ENCODE measurements at regions not wholly inside any gene's neighbourhood (a gene's known extent, or its start where the extent isn't known, plus 50 kb on each side); places are given as distances from the start of the nearest gene placed in this dataset.

DNA sequence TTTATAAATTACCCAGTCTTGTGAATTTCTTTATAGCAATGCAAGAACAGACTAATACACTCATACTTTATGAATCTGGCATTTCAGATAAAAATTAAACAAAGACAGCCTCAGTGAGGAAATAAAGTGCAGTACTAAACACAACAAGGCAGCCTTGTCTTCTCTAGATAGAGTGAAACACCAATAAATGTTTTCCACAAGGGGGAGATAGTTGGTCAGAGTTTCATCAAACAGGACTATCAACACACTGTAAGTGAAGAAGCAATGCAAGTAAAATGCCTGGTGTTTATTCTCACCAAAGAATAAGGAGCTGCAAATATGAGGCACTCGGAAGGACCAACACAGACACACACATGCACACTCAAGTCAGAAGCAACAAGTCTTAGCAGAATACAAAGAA is 62.8 kb downstream of the FAM9B start:
- 32 to 55% (median 44%) methylated on average over 1 of the region's 1 CpG for WGBS, 3 donors
- Histone ChIP-seq H3K27ac (ENCODE audit: low read depth in 1 of 3, low read length in 2 of 3) (no peak overlapping the region), H3K36me3 (ENCODE audit: control insufficient read depth in 3 of 3, insufficient read depth in 2 of 3, low read depth in 1 of 3, low read length in 3 of 3) (no peaks in the 10 kb centered on the region), H3K4me1 (ENCODE audit: control insufficient read depth in 3 of 3, insufficient read depth in 2 of 3, low read depth in 1 of 3, low read length in 2 of 3) (no peaks in the 10 kb centered on the region), H3K4me3 (ENCODE audit: low read depth in 1 of 3, low read length in 3 of 3) (no peak overlapping the region), H3K27me3 (ENCODE audit: control insufficient read depth in 3 of 3, insufficient read depth in 3 of 3, low read length in 3 of 3) (no peaks in the 10 kb centered on the region), H3K9me3 (ENCODE audit: control insufficient read depth in 2 of 2, insufficient read depth in 1 of 2, low read depth in 1 of 2, low read length in 1 of 2) (no peaks in the 10 kb centered on the region)
- DNase-seq (peak; percentile 11 to 41), FAIRE-seq (no peak)

DNA sequence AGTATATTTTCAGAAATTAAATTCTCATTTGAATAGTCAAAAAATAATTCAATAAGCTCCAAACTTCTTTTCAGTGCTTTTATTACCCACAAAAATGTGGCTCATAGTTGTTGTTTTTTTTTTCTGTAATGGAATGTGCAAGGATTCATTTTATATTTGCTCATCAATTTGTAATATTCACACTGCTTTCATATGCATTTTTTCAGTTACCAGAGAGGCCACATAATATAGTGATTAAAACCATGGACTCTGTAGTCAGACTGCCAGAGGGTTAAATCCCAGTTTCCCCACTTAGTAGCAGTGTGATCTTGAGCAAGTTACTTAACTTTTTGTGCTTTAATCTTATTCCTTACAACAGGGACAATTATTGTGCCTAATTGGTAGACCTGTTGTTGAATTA is 64.5 kb downstream of the FAM9B start:
- no peaks in the 10 kb centered on the region for H3K36me3 ChIP-seq (ENCODE audit: control insufficient read depth in 3 of 3, insufficient read depth in 2 of 3, low read depth in 1 of 3, low read length in 3 of 3)
- no peaks in the 10 kb centered on the region for H3K9me3 ChIP-seq (ENCODE audit: control insufficient read depth in 2 of 2, insufficient read depth in 1 of 2, low read depth in 1 of 2, low read length in 1 of 2)
- H3K4me3 ChIP-seq (ENCODE audit: low read depth in 1 of 3, low read length in 3 of 3): no peak overlapping the region
- no peaks in the 10 kb centered on the region for H3K27me3 ChIP-seq (ENCODE audit: control insufficient read depth in 3 of 3, insufficient read depth in 3 of 3, low read length in 3 of 3)
- FAIRE-seq (no peak), DNase-seq (no peak)
- no peak overlapping the region for H3K27ac ChIP-seq (ENCODE audit: low read depth in 1 of 3, low read length in 2 of 3)
- no peaks in the 10 kb centered on the region for H3K4me1 ChIP-seq (ENCODE audit: control insufficient read depth in 3 of 3, insufficient read depth in 2 of 3, low read depth in 1 of 3, low read length in 2 of 3)

DNA sequence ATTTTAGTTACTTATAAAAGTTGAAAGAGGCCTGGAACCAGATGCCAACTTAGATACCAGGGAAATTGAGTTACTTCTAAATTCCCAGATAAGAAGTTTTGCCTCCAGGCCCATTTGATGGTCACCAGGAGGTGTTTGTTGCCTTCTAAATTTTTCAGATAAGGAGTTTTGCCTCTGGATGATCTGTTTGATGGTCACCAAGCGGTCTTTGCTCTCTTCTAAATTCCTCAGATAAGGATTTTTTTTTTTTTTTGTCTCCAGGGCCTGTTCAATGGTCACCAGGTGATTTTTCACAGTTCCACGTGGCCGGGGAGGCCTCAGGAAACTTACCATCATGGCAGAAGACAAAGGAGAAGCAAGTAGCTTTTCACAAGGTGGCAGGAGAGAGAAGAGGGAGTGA is 66.5 kb downstream of the FAM9B start:
- DNase-seq (no peak), FAIRE-seq (no peak)
- H3K27me3 ChIP-seq (ENCODE audit: control insufficient read depth in 3 of 3, insufficient read depth in 3 of 3, low read length in 3 of 3): no peaks in the 10 kb centered on the region
- no peak overlapping the region for H3K4me3 ChIP-seq (ENCODE audit: low read depth in 1 of 3, low read length in 3 of 3)
- 47 to 76% (median 48%) methylated on average over 3 of the region's 3 CpGs for WGBS, 3 donors
- H3K36me3 ChIP-seq (ENCODE audit: control insufficient read depth in 3 of 3, insufficient read depth in 2 of 3, low read depth in 1 of 3, low read length in 3 of 3): no peaks in the 10 kb centered on the region
- no peak overlapping the region for H3K27ac ChIP-seq (ENCODE audit: low read depth in 1 of 3, low read length in 2 of 3)
- H3K4me1 ChIP-seq (ENCODE audit: control insufficient read depth in 3 of 3, insufficient read depth in 2 of 3, low read depth in 1 of 3, low read length in 2 of 3): no peaks in the 10 kb centered on the region
- H3K9me3 ChIP-seq (ENCODE audit: control insufficient read depth in 2 of 2, insufficient read depth in 1 of 2, low read depth in 1 of 2, low read length in 1 of 2): no peaks in the 10 kb centered on the region

DNA sequence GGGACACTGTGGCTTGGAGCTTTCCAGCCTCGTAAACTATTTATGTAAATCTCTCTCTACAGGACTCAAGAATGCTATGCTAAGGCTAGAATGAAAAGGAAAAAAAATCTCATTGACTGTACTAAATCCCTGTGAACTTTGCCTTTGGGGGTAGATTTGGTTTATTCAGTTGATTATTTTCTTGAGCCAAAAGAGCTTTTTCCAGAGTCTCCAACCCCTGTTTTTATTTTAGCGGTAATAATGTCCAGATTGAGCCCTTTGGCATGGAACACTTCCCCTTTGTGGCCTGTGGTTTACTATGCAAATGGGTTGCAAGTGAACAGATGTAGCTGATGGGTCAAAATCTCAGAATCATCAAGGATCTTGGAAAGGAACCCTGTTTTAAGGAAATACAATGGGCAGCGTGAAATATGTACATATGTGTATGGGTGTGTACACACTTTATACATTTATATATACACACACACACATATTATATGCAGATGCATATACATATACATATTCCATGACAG is 72.9 kb downstream of the FAM9B start:
- H3K4me1 ChIP-seq (ENCODE audit: control insufficient read depth in 3 of 3, insufficient read depth in 2 of 3, low read depth in 1 of 3, low read length in 2 of 3): no peaks in the 10 kb centered on the region
- H3K4me3 ChIP-seq (ENCODE audit: low read depth in 1 of 3, low read length in 3 of 3): no peak overlapping the region
- DNase-seq: no peak
- no peaks in the 10 kb centered on the region for H3K36me3 ChIP-seq (ENCODE audit: control insufficient read depth in 3 of 3, insufficient read depth in 2 of 3, low read depth in 1 of 3, low read length in 3 of 3)
- FAIRE-seq: no peak
- no peaks in the 10 kb centered on the region for H3K9me3 ChIP-seq (ENCODE audit: control insufficient read depth in 2 of 2, insufficient read depth in 1 of 2, low read depth in 1 of 2, low read length in 1 of 2)
- no peaks in the 10 kb centered on the region for H3K27me3 ChIP-seq (ENCODE audit: control insufficient read depth in 3 of 3, insufficient read depth in 3 of 3, low read length in 3 of 3)
- H3K27ac ChIP-seq (ENCODE audit: low read depth in 1 of 3, low read length in 2 of 3): no peak overlapping the region
- WGBS, 3 donors: 58 to 84% (median 59%) methylated on average over 3 of the region's 3 CpGs

DNA sequence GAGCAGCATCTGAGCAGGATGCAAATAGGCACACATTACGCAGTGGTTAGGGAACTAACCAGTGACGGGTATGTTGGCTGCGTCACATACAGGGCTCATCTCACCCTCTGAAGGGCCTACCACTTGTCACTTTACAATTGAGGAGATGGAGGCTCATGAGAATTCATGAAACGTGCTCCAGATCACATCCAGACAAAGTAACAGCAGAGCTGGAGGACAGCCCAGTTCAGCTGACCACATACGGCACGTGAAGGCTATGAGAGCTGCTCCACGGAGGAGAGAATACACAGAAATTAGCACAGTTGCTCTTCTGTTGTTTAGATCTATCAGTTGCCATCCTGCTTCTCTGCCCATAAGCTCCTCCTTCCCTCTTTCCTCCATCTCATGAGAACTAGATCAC is 78.4 kb downstream of the FAM9B start:
- FAIRE-seq: no peak
- H3K36me3 ChIP-seq (ENCODE audit: control insufficient read depth in 3 of 3, insufficient read depth in 2 of 3, low read depth in 1 of 3, low read length in 3 of 3): no peaks in the 10 kb centered on the region
- H3K27me3 ChIP-seq (ENCODE audit: control insufficient read depth in 3 of 3, insufficient read depth in 3 of 3, low read length in 3 of 3): no peaks in the 10 kb centered on the region
- no peaks in the 10 kb centered on the region for H3K9me3 ChIP-seq (ENCODE audit: control insufficient read depth in 2 of 2, insufficient read depth in 1 of 2, low read depth in 1 of 2, low read length in 1 of 2)
- no peaks in the 10 kb centered on the region for H3K4me1 ChIP-seq (ENCODE audit: control insufficient read depth in 3 of 3, insufficient read depth in 2 of 3, low read depth in 1 of 3, low read length in 2 of 3)
- WGBS, 3 donors: 72 to 82% (median 82%) methylated on average over 6 to 7 of the region's 7 CpGs
- H3K27ac ChIP-seq (ENCODE audit: low read depth in 1 of 3, low read length in 2 of 3): no peak overlapping the region
- no peak for DNase-seq
- no peak overlapping the region for H3K4me3 ChIP-seq (ENCODE audit: low read depth in 1 of 3, low read length in 3 of 3)

DNA sequence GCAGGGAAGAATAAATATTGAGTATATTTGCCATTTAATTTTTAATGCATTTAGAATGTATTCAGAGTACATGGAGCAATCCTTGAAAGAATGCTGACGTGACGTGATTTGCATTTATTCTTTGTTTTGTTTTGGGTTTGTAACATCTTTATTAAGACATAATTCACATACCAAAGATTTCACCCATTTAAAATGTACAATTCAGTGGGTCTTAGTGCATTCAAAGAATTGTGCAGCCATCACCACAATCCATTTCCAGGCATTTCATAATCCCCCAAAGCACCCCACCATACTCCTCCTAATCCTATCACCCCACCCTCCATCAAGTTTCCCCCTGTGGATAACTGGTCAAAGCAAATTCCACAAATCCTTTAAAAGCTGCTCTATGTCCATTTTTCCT is 87.4 kb downstream of the FAM9B start:
- H3K4me1 ChIP-seq (ENCODE audit: control insufficient read depth in 3 of 3, insufficient read depth in 2 of 3, low read depth in 1 of 3, low read length in 2 of 3): no peaks in the 10 kb centered on the region
- no peaks in the 10 kb centered on the region for H3K36me3 ChIP-seq (ENCODE audit: control insufficient read depth in 3 of 3, insufficient read depth in 2 of 3, low read depth in 1 of 3, low read length in 3 of 3)
- DNase-seq (no peak), FAIRE-seq (no peak)
- no peak overlapping the region for H3K4me3 ChIP-seq (ENCODE audit: low read depth in 1 of 3, low read length in 3 of 3)
- WGBS, 3 donors: 70 to 80% (median 78%) methylated on average over 2 of the region's 2 CpGs
- no peaks in the 10 kb centered on the region for H3K9me3 ChIP-seq (ENCODE audit: control insufficient read depth in 2 of 2, insufficient read depth in 1 of 2, low read depth in 1 of 2, low read length in 1 of 2)
- no peaks in the 10 kb centered on the region for H3K27me3 ChIP-seq (ENCODE audit: control insufficient read depth in 3 of 3, insufficient read depth in 3 of 3, low read length in 3 of 3)
- H3K27ac ChIP-seq (ENCODE audit: low read depth in 1 of 3, low read length in 2 of 3): no peak overlapping the region

DNA sequence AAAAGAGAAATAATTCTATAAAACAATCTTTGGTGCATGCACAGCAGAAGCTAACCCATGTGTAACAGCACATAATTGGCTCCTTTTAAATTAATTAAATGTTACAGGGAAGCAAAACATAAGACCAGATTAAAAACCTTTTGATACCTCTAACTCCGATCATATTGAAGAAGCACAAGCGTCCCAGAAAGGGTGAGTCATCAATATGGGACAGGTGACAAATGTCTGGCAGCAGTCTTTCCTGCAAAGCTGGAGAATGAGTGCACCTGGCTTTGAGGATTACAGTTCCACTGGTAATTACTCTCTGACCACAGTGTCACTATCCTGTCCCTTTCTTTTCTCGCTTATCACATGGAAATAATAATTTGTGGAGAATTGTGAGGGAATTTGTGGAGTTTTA is 94.6 kb downstream of the FAM9B start:
- no peak overlapping the region for H3K4me3 ChIP-seq (ENCODE audit: low read depth in 1 of 3, low read length in 3 of 3)
- DNase-seq (no peak), FAIRE-seq (no peak)
- H3K27me3 ChIP-seq (ENCODE audit: control insufficient read depth in 3 of 3, insufficient read depth in 3 of 3, low read length in 3 of 3): no peaks in the 10 kb centered on the region
- H3K27ac ChIP-seq (ENCODE audit: low read depth in 1 of 3, low read length in 2 of 3): no peak overlapping the region
- no peaks in the 10 kb centered on the region for H3K36me3 ChIP-seq (ENCODE audit: control insufficient read depth in 3 of 3, insufficient read depth in 2 of 3, low read depth in 1 of 3, low read length in 3 of 3)
- H3K9me3 ChIP-seq (ENCODE audit: control insufficient read depth in 2 of 2, insufficient read depth in 1 of 2, low read depth in 1 of 2, low read length in 1 of 2): no peaks in the 10 kb centered on the region
- WGBS, 3 donors: 18 to 65% (median 48%) methylated on average over 3 of the region's 3 CpGs
- H3K4me1 ChIP-seq (ENCODE audit: control insufficient read depth in 3 of 3, insufficient read depth in 2 of 3, low read depth in 1 of 3, low read length in 2 of 3): no peaks in the 10 kb centered on the region

DNA sequence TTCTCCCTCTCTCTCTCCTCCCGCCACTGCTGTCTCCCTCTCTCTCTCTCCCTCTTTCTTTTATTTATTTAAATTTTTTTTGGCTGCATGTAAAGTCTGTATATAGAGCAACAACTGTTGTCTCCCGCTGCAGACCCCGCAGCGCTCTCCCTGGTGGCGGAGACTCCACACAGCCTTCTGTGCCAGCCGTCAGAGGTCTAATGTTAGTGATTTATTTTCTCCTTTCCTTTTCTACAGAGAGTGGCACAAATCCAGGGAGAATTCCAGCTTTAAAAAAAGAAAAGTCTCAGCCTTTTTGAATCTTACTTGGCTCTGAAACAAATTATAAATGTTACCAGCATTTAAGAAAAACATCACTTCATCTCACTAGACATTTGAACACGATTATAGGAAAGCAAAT is 106.2 kb downstream of the FAM9B start:
- no peak for FAIRE-seq
- H3K4me3 ChIP-seq (ENCODE audit: low read depth in 1 of 3, low read length in 3 of 3): no peak overlapping the region
- no peaks in the 10 kb centered on the region for H3K27me3 ChIP-seq (ENCODE audit: control insufficient read depth in 3 of 3, insufficient read depth in 3 of 3, low read length in 3 of 3)
- H3K36me3 ChIP-seq (ENCODE audit: control insufficient read depth in 3 of 3, insufficient read depth in 2 of 3, low read depth in 1 of 3, low read length in 3 of 3): no peaks in the 10 kb centered on the region
- DNase-seq: no peak
- H3K27ac ChIP-seq (ENCODE audit: low read depth in 1 of 3, low read length in 2 of 3): no peak overlapping the region
- no peaks in the 10 kb centered on the region for H3K4me1 ChIP-seq (ENCODE audit: control insufficient read depth in 3 of 3, insufficient read depth in 2 of 3, low read depth in 1 of 3, low read length in 2 of 3)
- no peaks in the 10 kb centered on the region for H3K9me3 ChIP-seq (ENCODE audit: control insufficient read depth in 2 of 2, insufficient read depth in 1 of 2, low read depth in 1 of 2, low read length in 1 of 2)
- 60 to 86% (median 70%) methylated on average over 7 of the region's 7 CpGs for WGBS, 3 donors

DNA sequence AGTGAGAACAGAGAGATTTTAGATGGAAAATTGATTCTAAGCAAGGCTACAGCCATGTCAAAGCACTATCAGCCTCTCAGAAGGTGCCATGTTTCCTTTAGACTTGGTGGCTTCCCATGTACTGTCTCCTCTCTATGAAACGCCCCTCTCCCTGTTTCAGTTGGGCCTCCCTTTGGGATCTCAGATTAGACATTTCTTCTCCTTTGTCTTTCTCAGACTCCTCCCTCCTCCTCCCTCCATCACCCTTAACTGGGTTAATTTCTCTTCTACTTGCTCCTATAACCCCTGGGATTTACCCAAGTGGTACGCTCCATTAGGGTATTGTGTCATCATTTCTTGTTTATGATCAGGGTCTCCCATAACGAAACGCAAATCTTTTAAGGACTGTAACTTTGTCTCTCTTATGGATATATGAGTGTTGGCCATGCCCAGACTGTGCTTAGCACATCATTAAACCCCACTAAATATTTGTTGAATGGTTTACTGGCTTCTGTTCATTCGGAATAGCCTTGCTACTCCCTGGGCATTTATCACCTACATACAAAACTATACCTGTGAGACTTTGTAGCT is 106.8 kb downstream of the FAM9B start:
- Histone ChIP-seq H3K36me3 (ENCODE audit: control insufficient read depth in 3 of 3, insufficient read depth in 2 of 3, low read depth in 1 of 3, low read length in 3 of 3) (no peaks in the 10 kb centered on the region), H3K4me3 (ENCODE audit: low read depth in 1 of 3, low read length in 3 of 3) (no peak overlapping the region), H3K27me3 (ENCODE audit: control insufficient read depth in 3 of 3, insufficient read depth in 3 of 3, low read length in 3 of 3) (no peaks in the 10 kb centered on the region), H3K9me3 (ENCODE audit: control insufficient read depth in 2 of 2, insufficient read depth in 1 of 2, low read depth in 1 of 2, low read length in 1 of 2) (no peaks in the 10 kb centered on the region), H3K27ac (ENCODE audit: low read depth in 1 of 3, low read length in 2 of 3) (no peak overlapping the region), H3K4me1 (ENCODE audit: control insufficient read depth in 3 of 3, insufficient read depth in 2 of 3, low read depth in 1 of 3, low read length in 2 of 3) (no peaks in the 10 kb centered on the region)
- no peak for DNase-seq
- WGBS, 3 donors: 61 to 74% (median 65%) methylated on average over 5 of the region's 5 CpGs
- no peak for FAIRE-seq
